ENCODE measurements at regions not wholly inside any gene's neighbourhood (a gene's known extent, or its start where the extent isn't known, plus 50 kb on each side); places are given as distances from the start of the nearest gene placed in this dataset.

DNA sequence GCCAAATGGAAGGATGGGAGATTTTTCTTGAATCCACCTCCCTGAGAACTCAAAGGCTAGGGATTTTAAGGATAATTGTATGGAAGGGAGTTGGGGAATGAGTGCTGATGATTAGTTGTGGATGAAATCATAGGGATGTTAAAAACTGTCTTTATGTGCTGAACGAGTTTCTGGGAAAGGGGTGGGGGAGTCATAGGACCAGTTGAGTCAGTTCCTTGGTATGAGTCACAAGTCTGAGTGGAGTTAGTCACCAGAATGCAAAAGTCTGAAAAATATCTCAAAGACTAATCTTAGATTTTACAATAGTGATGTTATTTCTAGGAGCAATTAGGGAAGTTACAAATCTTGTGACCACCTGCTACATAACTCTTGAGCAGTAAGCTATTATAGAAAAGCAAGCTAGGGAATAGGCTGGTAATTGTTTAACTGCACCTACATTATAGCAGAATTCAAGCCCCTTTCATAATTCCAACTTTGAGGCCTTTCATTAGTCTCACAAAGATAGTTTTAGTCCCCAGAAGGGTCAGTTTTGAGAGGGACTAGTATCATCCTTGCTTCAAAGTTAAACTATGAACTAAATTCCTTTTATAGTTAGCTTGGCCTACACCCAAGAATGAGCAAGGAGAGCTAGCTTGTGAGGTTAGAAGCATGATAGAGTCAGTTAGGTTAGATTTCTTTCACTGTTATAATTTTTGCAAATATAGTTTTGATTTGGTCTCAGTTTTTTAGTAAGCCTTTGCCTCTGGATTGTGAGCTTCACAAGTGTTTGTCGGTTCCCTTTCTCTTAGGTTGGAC, 668.0 kb downstream of the ETS1 start:
- no peak for FAIRE-seq
- no peak for TF ChIP-seq POLR2AphosphoS5 (IDR thresholded peaks at IDR 0.05; ENCODE audit: low read depth, low read length)
- no peak for TF ChIP-seq POU2F2 (IDR thresholded peaks at IDR 0.05; ENCODE audit: low read depth, low read length)
- no peak for TF ChIP-seq PAX5 (IDR thresholded peaks at IDR 0.05; ENCODE audit: insufficient read depth, low read length, severe bottlenecking)
- TF ChIP-seq POLR2A (IDR thresholded peaks at IDR 0.05; ENCODE audit: low read depth, low read length): no peak
- TF ChIP-seq TAF1 (IDR thresholded peaks at IDR 0.05; ENCODE audit: low read depth, low read length): no peak
- no peak for TF ChIP-seq SPI1 (IDR thresholded peaks at IDR 0.05; ENCODE audit: low read depth, low read length)
- no peak for DNase-seq (ENCODE audit: insufficient read length, low spot score)

DNA sequence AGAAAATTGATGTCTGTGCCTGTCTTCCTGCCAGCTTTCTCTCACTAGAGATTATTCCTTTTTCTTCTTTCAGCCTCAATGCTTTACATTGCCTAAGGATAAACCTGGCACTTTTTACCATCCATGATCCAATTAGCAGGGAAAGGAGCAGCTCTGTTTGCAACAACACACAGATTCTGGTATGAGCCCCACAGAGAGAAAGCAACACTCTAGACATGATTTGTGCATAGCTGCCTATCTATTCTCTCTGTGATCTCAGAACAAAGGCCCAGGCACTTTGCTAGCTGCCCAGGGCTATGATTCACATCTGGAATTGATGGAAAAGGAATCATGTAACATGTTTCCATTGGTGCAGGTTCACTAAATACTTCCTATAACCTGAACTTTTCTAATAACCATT, 685.0 kb downstream of the ETS1 start:
- TF ChIP-seq TAF1 (IDR thresholded peaks at IDR 0.05; ENCODE audit: low read depth, low read length): no peak
- no peak for TF ChIP-seq PAX5 (IDR thresholded peaks at IDR 0.05; ENCODE audit: insufficient read depth, low read length, severe bottlenecking)
- TF ChIP-seq POLR2AphosphoS5 (IDR thresholded peaks at IDR 0.05; ENCODE audit: low read depth, low read length): no peak
- TF ChIP-seq POU2F2 (IDR thresholded peaks at IDR 0.05; ENCODE audit: low read depth, low read length): no peak
- no peak for TF ChIP-seq POLR2A (IDR thresholded peaks at IDR 0.05; ENCODE audit: low read depth, low read length)
- no peak for TF ChIP-seq SPI1 (IDR thresholded peaks at IDR 0.05; ENCODE audit: low read depth, low read length)

DNA sequence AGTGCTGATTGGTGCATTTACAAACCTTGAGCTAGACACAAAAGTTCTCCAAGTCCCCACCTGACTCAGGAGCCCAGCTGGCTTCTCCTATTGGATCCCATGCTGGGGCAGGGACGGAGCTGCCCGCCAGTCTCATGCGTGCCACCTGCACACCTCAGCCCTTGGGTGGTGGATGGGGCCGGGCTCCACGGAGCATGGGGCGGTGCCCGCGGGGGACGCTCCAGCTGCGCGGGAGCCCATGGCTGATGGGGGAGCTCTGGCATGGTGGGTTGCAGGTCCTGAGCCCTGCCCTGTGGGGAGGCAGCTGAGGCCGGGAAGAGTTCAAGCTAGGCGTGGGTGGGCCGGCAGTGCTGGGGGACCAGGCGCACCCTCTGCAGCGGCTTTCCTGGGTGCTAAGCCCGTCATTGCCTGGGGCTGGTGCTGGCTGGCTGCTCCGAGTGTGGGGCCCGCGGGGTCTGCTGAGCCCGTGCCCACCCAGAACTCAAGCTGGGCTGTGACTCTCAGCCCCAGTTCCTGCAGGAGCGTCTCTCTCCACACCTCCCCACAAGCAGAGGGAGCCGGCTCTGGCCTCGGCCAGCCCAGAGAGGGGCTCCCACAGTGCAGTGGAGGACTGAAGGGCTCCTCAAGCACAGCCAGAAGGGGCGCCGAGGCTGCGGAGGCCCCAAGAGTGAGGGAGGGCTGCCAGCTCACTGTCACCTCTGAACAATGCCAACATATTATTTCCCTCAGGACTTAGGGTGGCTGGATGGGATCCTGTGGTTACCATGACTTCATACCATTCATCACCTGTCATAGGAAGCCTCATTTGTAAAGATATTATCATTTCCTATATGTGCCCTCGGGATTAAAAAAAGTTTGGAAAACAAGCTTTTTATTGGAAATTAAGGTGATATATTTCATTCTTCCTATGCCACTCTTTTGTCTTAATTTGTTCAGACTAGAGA, 688.7 kb downstream of the ETS1 start:
- TF ChIP-seq PAX5 (IDR thresholded peaks at IDR 0.05; ENCODE audit: insufficient read depth, low read length, severe bottlenecking): no peak
- no peak for TF ChIP-seq POLR2AphosphoS5 (IDR thresholded peaks at IDR 0.05; ENCODE audit: low read depth, low read length)
- TF ChIP-seq SPI1 (IDR thresholded peaks at IDR 0.05; ENCODE audit: low read depth, low read length): no peak
- TF ChIP-seq TAF1 (IDR thresholded peaks at IDR 0.05; ENCODE audit: low read depth, low read length): no peak
- TF ChIP-seq POU2F2 (IDR thresholded peaks at IDR 0.05; ENCODE audit: low read depth, low read length): no peak
- TF ChIP-seq POLR2A (IDR thresholded peaks at IDR 0.05; ENCODE audit: low read depth, low read length): no peak
- no peak for FAIRE-seq
- DNase-seq (ENCODE audit: insufficient read length, low spot score): no peak

More for the DNA sequence above, 685.0 kb downstream of the ETS1 start:
- no peak for FAIRE-seq
- no peak for DNase-seq (ENCODE audit: insufficient read length, low spot score)

DNA sequence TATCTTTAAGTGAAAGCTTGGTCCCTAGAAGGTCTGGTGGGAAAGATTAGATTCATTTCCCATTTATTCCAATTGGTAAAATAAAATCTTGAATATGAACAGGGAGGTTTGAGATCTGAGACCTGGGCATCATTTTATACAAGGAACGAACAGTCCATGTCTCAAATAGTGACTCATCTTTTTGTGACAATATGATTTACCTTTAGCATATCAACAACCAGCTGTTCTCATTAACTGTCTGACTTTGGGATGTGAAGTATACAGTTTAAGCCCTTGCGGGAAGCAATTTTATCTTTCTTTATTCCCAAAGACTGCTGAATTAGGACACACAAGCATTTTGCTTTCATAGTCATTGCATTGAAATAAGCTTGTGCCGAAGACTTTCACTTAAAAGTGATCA, 691.6 kb downstream of the ETS1 start:
- FAIRE-seq (no peak), DNase-seq (ENCODE audit: insufficient read length, low spot score) (no peak)
- TF ChIP-seq PAX5 (IDR thresholded peaks at IDR 0.05; ENCODE audit: insufficient read depth, low read length, severe bottlenecking): no peak
- no peak for TF ChIP-seq POLR2A (IDR thresholded peaks at IDR 0.05; ENCODE audit: low read depth, low read length)
- TF ChIP-seq POU2F2 (IDR thresholded peaks at IDR 0.05; ENCODE audit: low read depth, low read length): no peak
- TF ChIP-seq POLR2AphosphoS5 (IDR thresholded peaks at IDR 0.05; ENCODE audit: low read depth, low read length): no peak
- TF ChIP-seq SPI1 (IDR thresholded peaks at IDR 0.05; ENCODE audit: low read depth, low read length): no peak
- TF ChIP-seq TAF1 (IDR thresholded peaks at IDR 0.05; ENCODE audit: low read depth, low read length): no peak

DNA sequence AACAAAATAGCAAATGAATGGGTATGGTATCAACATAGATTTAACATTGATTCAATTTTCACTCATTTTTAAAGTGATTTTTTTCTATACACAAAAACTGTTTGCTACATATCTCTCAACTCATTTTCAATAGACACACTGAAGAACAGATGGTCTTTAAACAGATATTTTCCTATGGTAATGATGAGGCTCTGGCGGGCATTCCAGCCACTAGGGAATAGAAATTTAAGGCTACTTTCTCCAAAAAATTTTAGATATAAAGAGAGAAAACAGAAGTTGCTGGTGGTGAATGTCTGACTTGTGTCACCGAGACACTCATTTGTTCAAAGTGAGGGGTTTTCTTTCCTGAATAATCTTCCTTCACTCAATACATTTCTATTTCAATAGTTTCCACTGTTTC, 693.0 kb downstream of the ETS1 start:
- TF ChIP-seq PAX5 (IDR thresholded peaks at IDR 0.05; ENCODE audit: insufficient read depth, low read length, severe bottlenecking) (no peak), POLR2AphosphoS5 (IDR thresholded peaks at IDR 0.05; ENCODE audit: low read depth, low read length) (no peak), POU2F2 (IDR thresholded peaks at IDR 0.05; ENCODE audit: low read depth, low read length) (no peak), SPI1 (IDR thresholded peaks at IDR 0.05; ENCODE audit: low read depth, low read length) (no peak)
- DNase-seq (ENCODE audit: insufficient read length, low spot score) (no peak), FAIRE-seq (no peak)

DNA sequence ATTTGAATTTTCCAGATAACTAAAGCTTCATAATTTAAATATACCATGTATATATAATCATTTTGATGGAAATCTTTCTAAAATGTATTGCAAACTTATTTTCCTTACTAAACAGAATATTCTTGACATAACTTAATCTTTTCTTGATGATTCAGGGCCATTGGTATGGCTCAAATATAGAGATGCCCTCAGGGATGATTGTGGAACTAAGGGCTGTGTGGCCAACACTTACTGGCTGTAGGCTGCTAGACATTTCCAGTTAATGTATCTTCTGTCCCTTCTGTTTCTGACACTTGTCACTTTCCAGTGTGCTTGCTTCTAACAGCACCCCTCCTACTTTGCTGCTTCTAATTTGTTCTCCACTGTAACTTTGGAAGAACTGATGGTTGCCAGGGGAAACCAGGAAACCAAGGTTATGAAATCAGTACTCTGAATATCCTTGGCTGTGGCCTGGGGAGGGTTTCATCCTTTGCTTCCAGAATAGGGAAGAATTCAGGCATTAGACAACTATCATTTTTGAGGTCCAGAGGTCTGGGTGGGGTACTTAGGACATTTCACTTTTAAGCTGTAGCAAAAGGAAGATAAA, 697.2 kb downstream of the ETS1 start:
- no peak for TF ChIP-seq SPI1 (IDR thresholded peaks at IDR 0.05; ENCODE audit: low read depth, low read length)
- no peak for DNase-seq (ENCODE audit: insufficient read length, low spot score)
- no peak for FAIRE-seq

DNA sequence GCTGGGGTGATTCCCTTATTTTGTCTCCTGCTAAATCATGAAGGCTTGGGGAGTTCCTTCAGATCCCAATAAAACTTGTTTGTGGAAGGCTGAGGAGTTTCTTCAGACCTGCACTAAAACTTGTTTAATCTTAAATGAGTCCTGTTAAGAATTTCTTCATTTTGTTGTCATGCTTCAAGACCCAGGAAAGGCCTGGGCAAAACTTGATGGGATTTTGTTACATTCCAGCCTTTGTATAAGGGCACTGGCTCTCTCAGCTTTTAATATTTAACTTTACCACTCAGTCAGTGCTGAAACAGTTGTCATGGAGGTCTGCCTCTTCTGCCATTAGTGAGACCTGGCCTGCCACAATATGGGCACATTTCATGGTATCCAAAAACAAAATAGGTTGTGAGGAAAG, 699.0 kb downstream of the ETS1 start:
- TF ChIP-seq POLR2AphosphoS5 (IDR thresholded peaks at IDR 0.05; ENCODE audit: low read depth, low read length) (no peak), PAX5 (IDR thresholded peaks at IDR 0.05; ENCODE audit: insufficient read depth, low read length, severe bottlenecking) (no peak), TAF1 (IDR thresholded peaks at IDR 0.05; ENCODE audit: low read depth, low read length) (no peak), POLR2A (IDR thresholded peaks at IDR 0.05; ENCODE audit: low read depth, low read length) (no peak), POU2F2 (IDR thresholded peaks at IDR 0.05; ENCODE audit: low read depth, low read length) (no peak), SPI1 (IDR thresholded peaks at IDR 0.05; ENCODE audit: low read depth, low read length) (no peak)
- FAIRE-seq (no peak), DNase-seq (ENCODE audit: insufficient read length, low spot score) (no peak)

DNA sequence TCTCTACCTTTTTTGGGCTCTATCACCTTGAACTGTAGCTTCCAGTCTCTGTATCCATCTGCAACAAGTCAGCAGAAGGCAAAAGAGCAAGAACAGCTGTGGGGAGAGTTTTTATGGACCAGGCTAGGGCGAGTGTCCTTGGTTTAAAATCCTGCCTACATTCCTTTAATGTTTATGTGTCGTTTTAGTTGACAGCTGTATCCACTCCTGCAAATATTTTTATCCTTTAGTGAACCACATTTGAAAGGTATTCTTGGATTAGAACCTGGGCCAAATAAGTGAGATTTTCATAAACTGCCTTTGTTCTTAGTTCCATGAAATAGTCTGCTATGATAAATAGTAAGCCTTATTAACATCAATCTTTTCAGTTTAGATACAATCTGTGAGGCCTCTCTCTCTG, 712.2 kb downstream of the ETS1 start:
- DNase-seq (ENCODE audit: insufficient read length, low spot score) (no peak), FAIRE-seq (no peak)
- no peak for TF ChIP-seq POLR2A (IDR thresholded peaks at IDR 0.05; ENCODE audit: low read depth, low read length)
- no peak for TF ChIP-seq SPI1 (IDR thresholded peaks at IDR 0.05; ENCODE audit: low read depth, low read length)
- TF ChIP-seq PAX5 (IDR thresholded peaks at IDR 0.05; ENCODE audit: insufficient read depth, low read length, severe bottlenecking): no peak
- TF ChIP-seq TAF1 (IDR thresholded peaks at IDR 0.05; ENCODE audit: low read depth, low read length): no peak
- TF ChIP-seq POLR2AphosphoS5 (IDR thresholded peaks at IDR 0.05; ENCODE audit: low read depth, low read length): no peak
- TF ChIP-seq POU2F2 (IDR thresholded peaks at IDR 0.05; ENCODE audit: low read depth, low read length): no peak

DNA sequence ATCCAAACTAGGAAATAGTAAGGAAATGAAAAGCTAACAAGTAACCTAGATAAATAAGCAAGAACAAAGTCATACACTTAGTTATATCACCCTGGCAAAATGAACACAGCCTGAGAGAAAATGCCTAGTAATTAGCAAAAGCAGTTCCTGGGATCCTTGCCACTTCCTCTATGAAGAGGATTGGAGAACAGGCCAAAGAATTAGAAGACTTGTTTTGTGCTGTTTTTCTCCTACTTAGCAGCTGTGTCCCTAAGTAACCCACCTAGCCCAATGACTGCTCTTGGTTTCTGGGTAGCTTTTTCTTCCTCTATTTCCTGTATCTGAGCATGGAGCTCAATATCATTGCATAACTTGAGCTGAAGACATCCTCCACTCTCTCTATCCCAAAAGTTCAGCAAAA, 713.9 kb downstream of the ETS1 start:
- DNase-seq (ENCODE audit: insufficient read length, low spot score): no peak
- TF ChIP-seq TAF1 (IDR thresholded peaks at IDR 0.05; ENCODE audit: low read depth, low read length) (no peak), POU2F2 (IDR thresholded peaks at IDR 0.05; ENCODE audit: low read depth, low read length) (no peak), POLR2AphosphoS5 (IDR thresholded peaks at IDR 0.05; ENCODE audit: low read depth, low read length) (no peak), POLR2A (IDR thresholded peaks at IDR 0.05; ENCODE audit: low read depth, low read length) (no peak), SPI1 (IDR thresholded peaks at IDR 0.05; ENCODE audit: low read depth, low read length) (no peak), PAX5 (IDR thresholded peaks at IDR 0.05; ENCODE audit: insufficient read depth, low read length, severe bottlenecking) (no peak)
- FAIRE-seq: no peak

All from GM12891 (cell line).